ENCODE measurements at regions not wholly inside any gene's neighbourhood (a gene's known extent, or its start where the extent isn't known, plus 50 kb on each side); places are given as distances from the start of the nearest gene placed in this dataset.

DNA sequence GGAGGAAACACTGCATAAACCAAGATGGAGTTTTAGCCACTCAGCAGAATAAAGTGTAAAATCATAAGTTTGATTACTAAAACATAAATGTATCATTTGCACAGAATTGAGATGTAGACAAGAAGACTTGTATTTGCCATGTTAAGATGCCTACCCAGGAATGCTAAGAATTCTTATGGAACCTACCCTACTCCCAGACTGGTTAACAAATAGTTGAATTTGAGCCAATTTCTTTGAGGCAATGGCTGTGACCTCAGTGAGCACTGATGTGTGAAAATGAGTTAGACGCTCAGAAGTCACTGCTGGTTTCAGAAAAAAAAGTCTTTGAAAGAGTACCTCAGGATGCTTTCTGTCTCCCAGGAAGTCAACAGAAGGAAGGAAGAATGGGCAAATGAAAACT, 95.6 kb downstream of the ESM1 start:
- TF ChIP-seq CTCF (IDR thresholded peaks at IDR 0.05), result no peak
- no peak for DNase-seq (ENCODE audit: low spot score in 2 of 2)
- Histone ChIP-seq H3K4me1 (no peaks in the 10 kb centered on the region), H3K9me3 (no peaks in the 10 kb centered on the region), H3K27ac (no peak overlapping the region), H3K36me3 (no peaks in the 10 kb centered on the region), H3K4me3 (no peak overlapping the region), H3K27me3 (no peaks in the 10 kb centered on the region)
- intact Hi-C loops (cut with DNase I), result no loop called here

DNA sequence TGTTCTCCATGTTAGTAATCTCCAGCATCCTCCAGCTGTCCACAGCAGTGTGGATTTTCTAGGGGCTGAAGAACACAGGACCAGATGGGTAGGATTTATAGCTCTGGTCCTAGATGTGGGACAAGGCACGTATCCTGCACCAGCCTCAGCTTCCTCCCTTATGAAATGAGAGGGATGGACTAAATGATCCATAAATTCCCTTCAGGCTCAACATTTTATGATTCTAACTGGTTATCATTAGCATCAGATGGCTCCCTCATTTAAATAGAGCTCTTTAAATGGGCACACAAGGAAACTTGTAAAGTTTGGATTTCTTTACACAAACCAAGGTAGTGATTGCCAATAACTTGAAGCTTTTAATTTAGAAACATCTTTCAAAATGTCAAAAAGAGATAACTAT, 97.7 kb downstream of the ESM1 start:
- H3K4me3 ChIP-seq, result no peak overlapping the region
- H3K36me3 ChIP-seq, result no peaks in the 10 kb centered on the region
- H3K27ac ChIP-seq, result no peak overlapping the region
- no peak for DNase-seq (ENCODE audit: low spot score in 2 of 2)
- H3K4me1 ChIP-seq, result no peaks in the 10 kb centered on the region
- no peaks in the 10 kb centered on the region for H3K27me3 ChIP-seq
- no peaks in the 10 kb centered on the region for H3K9me3 ChIP-seq
- TF ChIP-seq CTCF (IDR thresholded peaks at IDR 0.05), result no peak
- intact Hi-C loops (cut with DNase I), result no loop called here

GRCh38 chr5:54886866-54887265, 98.5 kb downstream of the ESM1 start:
- Histone ChIP-seq H3K36me3 (no peaks in the 10 kb centered on the region), H3K27ac (no peak overlapping the region), H3K27me3 (no peaks in the 10 kb centered on the region), H3K4me1 (no peaks in the 10 kb centered on the region), H3K9me3 (no peaks in the 10 kb centered on the region), H3K4me3 (no peak overlapping the region)
- intact Hi-C loops (cut with DNase I), result no loop called here
- no peak for TF ChIP-seq CTCF (IDR thresholded peaks at IDR 0.05)
- no peak for DNase-seq (ENCODE audit: low spot score in 2 of 2)

- TF ChIP-seq CTCF (IDR thresholded peaks at IDR 0.05), result no peak
- Histone ChIP-seq H3K4me3 (no peak overlapping the region), H3K36me3 (no peaks in the 10 kb centered on the region), H3K27me3 (no peaks in the 10 kb centered on the region), H3K4me1 (no peaks in the 10 kb centered on the region), H3K9me3 (no peaks in the 10 kb centered on the region), H3K27ac (no peak overlapping the region)
- DNase-seq (ENCODE audit: low spot score in 2 of 2), result no peak
- intact Hi-C loops (cut with DNase I), result no loop called here
Measured at GRCh38 chr5:54885636-54886035, 99.8 kb downstream of the ESM1 start.

DNA sequence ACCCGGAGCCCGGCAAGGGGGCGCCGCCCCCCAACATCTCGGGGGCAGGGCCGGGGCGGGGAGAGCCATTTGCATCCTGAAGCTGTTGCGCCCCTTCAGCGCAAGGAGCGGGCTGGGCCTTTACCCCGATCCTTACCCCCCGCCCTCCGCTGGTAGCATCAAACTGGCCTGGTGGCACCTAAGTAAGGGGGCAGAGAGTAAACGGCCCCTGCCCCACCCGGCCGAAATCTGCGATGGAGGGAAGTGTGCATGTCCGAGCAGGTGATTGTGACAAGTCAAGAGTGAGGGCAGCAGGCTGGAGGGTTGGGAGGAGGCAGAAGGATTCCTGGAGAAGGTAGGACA, 101.2 kb downstream of the ESM1 start:
- intact Hi-C loops (cut with DNase I), result no loop called here
- DNase-seq (ENCODE audit: low spot score in 2 of 2), result no peak
- Histone ChIP-seq H3K27ac (no peak overlapping the region), H3K4me3 (peak overlapping the region; percentile 55 to 69), H3K9me3 (no peaks in the 10 kb centered on the region), H3K36me3 (no peaks in the 10 kb centered on the region), H3K4me1 (no peaks in the 10 kb centered on the region), H3K27me3 (no peaks in the 10 kb centered on the region)
- no peak for TF ChIP-seq CTCF (IDR thresholded peaks at IDR 0.05)

GRCh38 chr5:54883374-54884194, 101.8 kb downstream of the ESM1 start:
- H3K36me3 ChIP-seq, result no peaks in the 10 kb centered on the region
- H3K27me3 ChIP-seq, result no peaks in the 10 kb centered on the region
- no peak for DNase-seq (ENCODE audit: low spot score in 2 of 2)
- H3K9me3 ChIP-seq, result no peaks in the 10 kb centered on the region
- intact Hi-C loops (cut with DNase I), result no loop called here
- no peaks in the 10 kb centered on the region for H3K4me1 ChIP-seq
- no peak for TF ChIP-seq CTCF (IDR thresholded peaks at IDR 0.05)
- H3K27ac ChIP-seq, result no peak overlapping the region
- H3K4me3 ChIP-seq, result peak overlapping the region; percentile 55 to 69
